Testis (tissue), 2 donors: ENCODE measurements at regions not wholly inside any gene's neighbourhood (a gene's known extent, or its start where the extent isn't known, plus 50 kb on each side); places are given as distances from the start of the nearest gene placed in this dataset.

Experiments
- DNase-seq: peaks from one replicate; pipeline ENCODE4 v3.0.0-alpha.2; 2019
- H3K27ac ChIP-seq, 2 donors: fragments of 200-600 bp; sonication (generic); one replicate each; pipeline ENCODE4 v1.5.1; 2019
- H3K27me3 ChIP-seq: fragments of 200-600 bp; sonication (generic); one replicate; pipeline ENCODE4 v1.5.1; 2019
- H3K36me3 ChIP-seq: fragments of 200-600 bp; sonication (generic); one replicate; pipeline ENCODE4 v1.5.1; 2017; ENCODE audit warnings: low read depth; ENCODE audit errors: missing control alignments
- H3K4me1 ChIP-seq: fragments of 200-600 bp; sonication (generic); one replicate; pipeline ENCODE4 v1.5.1; 2019
- H3K4me3 ChIP-seq, 2 donors: fragments of 200-600 bp; sonication (generic); one replicate each; pipeline ENCODE4 v1.5.1; 2017 to 2019
- H3K9me3 ChIP-seq: fragments of 200-600 bp; sonication (generic); one replicate; pipeline ENCODE4 v1.5.1; 2017
- CTCF ChIP-seq, 3 experiments: fragments of 450-650 bp in 2 of 3; fragments of 200-600 bp in 1 of 3; sonication (generic) in 1 of 3; IDR thresholded peaks; one replicate each; pipeline ENCODE4 v1.5.1; 2016 to 2019; ENCODE audit warnings: antibody characterized with exemption in 3 of 3, mild to moderate bottlenecking in 2 of 3, moderate library complexity in 1 of 3
- POLR2A ChIP-seq: fragments of 450-650 bp; IDR thresholded peaks from one replicate; pipeline ENCODE4 v1.6.1; 2017; ENCODE audit warnings: antibody characterized with exemption, mild to moderate bottlenecking, moderate library complexity
- WGBS, 2 donors: methylation state at CpG; one replicate each; pipeline ENCODE4 v1.1.5; 2018; 5-methylcytosine and 5-hydroxymethylcytosine counted together
- intact Hi-C: fragments of 100-400 bp; cut with DNase I; formaldehyde crosslinking; loops from one replicate; pipeline ENCODE4 v1.15.1; 2023; ENCODE audit warnings: low total_unique reads

GRCh38 chr1:143661418-143662101 lies 310.2 kb downstream of the FAM72C start:
- intact Hi-C loops, result no loop called here
- H3K4me3 ChIP-seq, result peak overlapping the region in 1 of 2 donors; percentile 15
- H3K9me3 ChIP-seq, result no peaks in the 10 kb centered on the region
- H3K4me1 ChIP-seq, result no peaks in the 10 kb centered on the region
- TF ChIP-seq CTCF (IDR thresholded peaks at IDR 0.05) (no peak), POLR2A (no peak)
- H3K27me3 ChIP-seq, result no peaks in the 10 kb centered on the region
- DNase-seq, result no peak
- 2 to 4% methylated on average over 18 to 29 of the region's 47 CpGs for WGBS, 2 donors
- no peak overlapping the region for H3K27ac ChIP-seq
- no peaks in the 10 kb centered on the region for H3K36me3 ChIP-seq

- intact Hi-C loops, result no loop called here
- no peaks in the 10 kb centered on the region for H3K9me3 ChIP-seq
- no peak overlapping the region for H3K4me3 ChIP-seq
- 5 to 21% methylated on average over 12 to 13 of the region's 14 CpGs for WGBS, 2 donors
- no peak for DNase-seq
- H3K27ac ChIP-seq, result no peak overlapping the region
- H3K36me3 ChIP-seq, result no peaks in the 10 kb centered on the region
- no peaks in the 10 kb centered on the region for H3K27me3 ChIP-seq
- no peaks in the 10 kb centered on the region for H3K4me1 ChIP-seq
- TF ChIP-seq CTCF (IDR thresholded peaks at IDR 0.05) (no peak), POLR2A (no peak)
These were observed 311.3 kb downstream of the FAM72C start for GRCh38 chr1:143660354-143660941.

- H3K36me3 ChIP-seq, result no peaks in the 10 kb centered on the region
- no peaks in the 10 kb centered on the region for H3K9me3 ChIP-seq
- H3K27ac ChIP-seq, result no peak overlapping the region
- H3K27me3 ChIP-seq, result no peaks in the 10 kb centered on the region
- no peak overlapping the region for H3K4me3 ChIP-seq
- intact Hi-C loops, result no loop called here
- WGBS, 2 donors, result 13 to 30% methylated on average over 16 to 18 of the region's 24 CpGs
- no peaks in the 10 kb centered on the region for H3K4me1 ChIP-seq
- no peak for DNase-seq
- TF ChIP-seq CTCF (IDR thresholded peaks at IDR 0.05), result no peak
- TF ChIP-seq POLR2A, result no peak
These were observed 318.4 kb downstream of the FAM72C start for GRCh38 chr1:143653429-143653802.

GRCh38 chr1:143652744-143653428 lies 318.9 kb downstream of the FAM72C start:
- Histone ChIP-seq H3K4me1 (no peaks in the 10 kb centered on the region), H3K9me3 (no peaks in the 10 kb centered on the region), H3K27me3 (no peaks in the 10 kb centered on the region), H3K4me3 (no peak overlapping the region), H3K27ac (no peak overlapping the region), H3K36me3 (no peaks in the 10 kb centered on the region)
- WGBS, 2 donors, result 17 to 20% methylated on average over 30 to 35 of the region's 36 CpGs
- no peak for DNase-seq
- intact Hi-C loops, result no loop called here
- TF ChIP-seq CTCF (IDR thresholded peaks at IDR 0.05), result no peak
- no peak for TF ChIP-seq POLR2A
